ENCODE measurements at regions not wholly inside any gene's neighbourhood (a gene's known extent, or its start where the extent isn't known, plus 50 kb on each side); places are given as distances from the start of the nearest gene placed in this dataset.
A peak's percentile ranks its signal among the peaks of the same experiment; 100 is the strongest.

DNA sequence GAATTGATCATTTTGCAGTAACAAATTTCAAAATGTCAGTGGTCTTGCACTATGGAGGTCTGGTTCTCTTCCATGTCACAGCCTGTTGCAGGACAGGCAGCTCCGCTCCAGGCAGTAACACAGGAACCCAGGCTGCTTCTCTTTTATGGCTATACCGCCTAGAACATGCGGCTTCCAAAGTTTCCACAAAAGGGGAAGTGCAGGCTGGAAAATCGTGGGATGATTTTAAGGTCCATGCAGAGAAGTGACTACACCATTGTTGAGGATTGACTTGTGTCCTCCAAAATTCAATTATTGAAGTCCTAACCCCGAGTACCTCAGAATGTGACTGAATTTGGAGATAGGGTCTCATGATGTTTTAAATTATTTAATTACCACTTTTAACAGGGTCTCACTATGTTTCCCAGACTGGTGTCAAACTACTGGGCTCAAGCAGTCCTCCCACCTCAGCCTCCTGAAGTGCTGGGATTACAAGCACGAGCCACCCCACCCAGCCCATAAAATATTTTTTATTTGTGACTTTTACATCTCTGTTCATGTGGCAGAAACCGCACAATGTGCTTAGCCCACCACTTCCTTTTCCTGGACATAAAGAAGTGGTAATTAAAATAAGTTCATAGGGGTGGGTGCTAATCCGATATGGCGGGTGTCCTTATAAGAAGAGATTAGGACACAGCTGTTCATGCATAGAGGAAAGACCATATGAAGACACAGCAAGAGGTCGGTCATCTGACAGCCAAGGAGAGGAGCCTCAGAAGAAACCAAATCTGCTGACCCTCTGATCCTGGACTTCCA is 279.2 kb upstream of the RPL38 start:
- DNase-seq = no peak

DNA sequence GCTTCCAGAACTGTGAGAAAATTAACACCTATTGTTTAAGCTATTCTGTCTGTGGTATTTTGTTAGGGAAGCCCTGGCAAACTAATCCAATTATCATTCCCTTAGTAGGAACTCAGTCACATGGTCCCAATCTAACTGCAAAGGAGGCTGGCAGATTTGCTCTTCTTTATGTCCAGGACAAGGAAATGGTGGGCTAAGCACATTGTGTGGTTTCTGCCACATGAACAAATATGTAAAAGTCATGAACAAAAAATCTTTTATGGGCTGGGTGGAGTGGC is 278.6 kb upstream of the RPL38 start:
- DNase-seq = no peak

DNA sequence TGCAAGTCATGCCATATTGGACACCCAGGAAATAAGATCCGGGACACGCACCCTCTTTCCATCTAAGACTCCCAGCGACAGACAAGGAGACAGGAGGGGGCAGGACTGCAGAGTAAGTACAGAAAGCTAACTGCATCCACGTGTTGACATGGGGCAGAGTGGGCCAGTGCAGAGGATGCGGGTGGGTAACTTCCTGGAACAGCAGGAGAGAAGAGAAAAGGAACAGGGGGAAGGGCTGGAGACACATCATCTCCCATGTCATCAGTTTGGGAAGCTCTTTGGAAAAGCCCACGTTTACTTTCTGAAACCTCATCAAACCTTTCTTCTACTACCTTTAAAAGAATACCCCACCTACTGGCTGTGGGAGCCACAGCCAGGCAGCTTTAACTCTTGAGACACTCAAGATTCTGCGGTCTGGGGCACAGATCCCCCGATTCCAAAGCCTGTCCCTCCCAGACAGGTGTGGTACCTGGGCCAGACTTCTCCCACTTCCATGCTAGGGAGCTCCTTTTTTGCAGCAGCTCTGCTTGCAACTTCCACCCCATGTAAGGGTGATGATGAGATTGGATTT is 273.5 kb upstream of the RPL38 start:
- no peak for DNase-seq

DNA sequence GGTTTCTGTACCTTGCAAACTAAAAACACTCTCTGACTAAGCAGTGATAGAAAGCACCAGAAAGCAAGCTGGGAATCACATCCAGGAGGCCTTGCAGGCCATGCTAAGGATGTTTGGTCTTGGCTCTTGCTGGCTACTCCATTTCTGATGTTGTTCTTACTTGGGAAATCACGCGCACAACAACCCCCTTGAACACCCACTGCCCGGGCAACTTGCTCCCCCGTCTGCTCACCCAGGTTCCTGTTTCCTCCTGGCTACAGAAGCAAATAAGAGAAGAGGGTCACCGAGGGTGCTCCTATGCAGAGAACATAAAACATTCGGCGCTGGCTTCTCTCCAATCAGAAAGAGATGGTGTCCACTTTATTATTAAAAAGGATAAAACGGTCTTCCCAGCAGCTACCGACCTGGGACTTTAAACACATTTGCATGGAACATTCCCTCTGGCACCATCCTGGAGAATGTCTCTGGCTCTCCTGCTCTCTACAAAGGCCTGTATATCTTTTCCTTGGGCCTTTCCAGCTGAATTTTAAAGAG is 271.2 kb upstream of the RPL38 start:
- DNase-seq = no peak

DNA sequence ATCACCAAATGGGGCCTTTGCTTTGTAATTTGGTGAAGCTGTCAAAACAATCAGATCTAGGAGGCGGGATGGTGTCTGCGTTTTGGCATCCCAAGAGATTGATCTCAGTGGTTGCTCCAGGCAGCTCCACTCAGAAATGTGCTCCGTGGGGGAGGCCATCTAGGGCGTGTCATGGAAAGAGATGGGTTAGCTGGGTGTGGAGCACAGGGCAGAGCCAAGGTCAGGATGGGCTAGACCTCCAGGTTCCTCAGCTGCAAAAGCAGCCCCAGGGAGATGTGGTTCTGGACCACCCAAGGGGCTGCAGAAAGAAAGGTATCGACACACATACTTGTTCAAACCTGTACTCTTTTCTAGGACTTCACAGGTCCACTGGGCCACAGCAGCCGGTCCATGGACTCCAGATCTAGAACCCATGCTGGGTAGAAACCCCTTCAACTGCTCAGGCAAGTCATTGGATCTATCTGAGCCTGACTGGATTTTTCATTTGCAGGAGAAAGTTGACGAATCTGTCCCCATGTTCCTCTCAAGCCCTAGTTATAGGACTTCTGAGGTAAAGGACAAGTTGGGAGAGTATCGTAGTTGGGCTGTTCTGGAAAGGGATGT is 270.2 kb upstream of the RPL38 start:
- DNase-seq = no peak

DNA sequence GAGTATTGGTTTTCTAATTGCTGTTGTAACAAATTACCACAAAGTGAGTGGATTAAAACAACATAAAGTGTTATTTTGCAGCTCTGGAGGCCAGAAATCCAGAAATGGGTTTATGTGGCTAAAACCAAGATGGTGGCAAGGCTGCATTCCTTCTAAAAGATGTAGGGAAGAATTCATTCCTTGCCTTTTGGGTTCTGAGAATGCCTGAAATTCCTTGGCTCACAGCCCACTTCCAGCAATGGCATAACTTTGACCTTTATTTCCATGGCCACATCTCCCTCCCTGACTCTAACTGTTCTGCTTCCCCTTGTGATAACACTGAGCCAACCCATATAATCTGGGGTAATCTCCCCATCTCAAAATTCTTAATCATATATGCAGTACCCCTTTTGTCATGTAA is 269.6 kb upstream of the RPL38 start:
- DNase-seq = no peak

DNA sequence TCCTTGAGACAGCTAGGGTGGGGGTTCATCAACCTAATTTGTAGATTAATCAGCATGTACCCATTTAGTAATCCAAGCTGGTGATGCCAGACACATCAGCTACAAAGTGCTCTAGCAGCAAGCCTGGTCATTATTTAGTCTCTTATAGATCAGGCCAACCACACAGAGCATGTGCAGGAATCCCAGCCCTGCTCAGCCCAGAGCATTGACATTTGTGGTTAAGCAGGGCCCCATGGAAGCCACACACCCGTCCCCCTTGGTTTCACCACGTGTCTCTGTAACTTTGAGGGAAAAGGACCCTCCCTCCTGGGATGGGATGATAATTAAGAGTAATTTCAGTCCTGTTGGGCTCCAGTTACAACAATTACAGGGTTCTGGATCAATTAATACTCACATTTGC is 268.8 kb upstream of the RPL38 start:
- no peak for DNase-seq

DNA sequence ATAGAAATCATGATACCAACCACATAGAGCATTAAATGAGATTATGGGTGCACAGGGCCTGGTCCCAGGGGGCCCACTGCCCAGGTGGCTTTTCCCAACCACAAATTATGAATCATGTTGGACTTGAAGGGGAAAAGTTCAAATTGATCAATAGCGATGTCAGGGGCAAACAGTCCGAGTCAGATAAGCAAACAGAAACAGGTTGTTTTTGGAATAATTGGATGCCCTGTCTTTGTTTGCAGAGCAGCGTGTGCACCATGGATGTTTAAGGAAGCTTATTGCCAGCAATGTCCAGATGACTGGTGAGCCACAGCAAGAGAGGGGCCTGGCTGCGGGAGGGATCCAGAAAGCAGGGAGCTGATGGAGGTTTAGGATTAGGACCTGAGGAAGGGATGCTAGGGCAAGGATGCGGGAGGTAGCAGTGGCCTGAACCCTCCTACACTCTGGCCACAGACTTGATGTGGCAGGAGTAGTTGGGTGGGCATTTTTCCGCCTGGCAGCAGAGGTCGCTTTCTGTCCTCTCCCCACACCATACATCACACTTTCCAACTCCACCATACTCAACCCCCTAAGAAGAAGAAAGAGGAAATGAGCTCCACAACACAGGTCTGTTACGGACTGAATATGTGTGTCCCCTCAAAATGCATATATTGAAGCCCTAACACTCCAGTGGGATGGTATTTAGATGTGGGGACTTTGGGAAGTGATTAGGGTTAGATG is 266.4 kb upstream of the RPL38 start:
- no peak for DNase-seq

DNA sequence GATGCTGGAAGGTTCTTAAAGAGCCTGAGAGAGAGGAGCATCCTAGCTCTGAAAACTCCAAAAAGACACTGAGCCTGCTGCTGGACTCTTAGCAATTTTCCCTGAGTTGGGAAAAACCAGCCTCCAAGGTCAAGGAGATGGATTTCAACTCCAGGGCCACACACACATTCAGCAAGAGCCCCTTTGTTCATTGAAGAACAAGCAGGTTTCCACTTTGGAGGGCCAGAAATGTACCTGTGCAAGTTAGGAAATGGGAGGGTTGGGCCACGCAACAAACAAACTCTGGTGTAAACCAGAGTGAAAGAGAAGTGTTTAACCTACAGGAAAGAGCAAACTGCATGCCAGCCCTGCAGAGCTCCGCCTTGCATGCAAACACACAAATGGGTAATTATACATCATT is 264.8 kb upstream of the RPL38 start:
- DNase-seq = no peak

DNA sequence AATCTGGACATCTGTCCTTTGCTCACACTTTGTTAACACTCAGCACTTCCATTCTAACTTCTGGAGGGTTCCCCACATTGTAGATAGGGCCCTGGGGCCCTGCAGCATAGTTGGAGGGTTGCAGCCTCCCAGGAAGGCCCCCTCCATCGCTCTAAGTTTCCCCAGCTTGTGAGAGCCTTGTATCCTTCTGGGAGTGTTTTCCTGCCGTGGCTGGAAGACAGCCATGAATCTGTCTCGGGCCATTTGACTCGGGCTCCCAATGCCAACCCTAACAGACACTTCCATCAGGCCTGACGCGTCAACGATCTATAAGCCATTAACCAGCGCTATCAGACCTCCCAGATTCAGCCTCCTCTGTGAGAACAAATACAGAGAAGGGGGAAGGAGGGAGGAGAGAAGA is 263.7 kb upstream of the RPL38 start:
- DNase-seq = no peak

DNA sequence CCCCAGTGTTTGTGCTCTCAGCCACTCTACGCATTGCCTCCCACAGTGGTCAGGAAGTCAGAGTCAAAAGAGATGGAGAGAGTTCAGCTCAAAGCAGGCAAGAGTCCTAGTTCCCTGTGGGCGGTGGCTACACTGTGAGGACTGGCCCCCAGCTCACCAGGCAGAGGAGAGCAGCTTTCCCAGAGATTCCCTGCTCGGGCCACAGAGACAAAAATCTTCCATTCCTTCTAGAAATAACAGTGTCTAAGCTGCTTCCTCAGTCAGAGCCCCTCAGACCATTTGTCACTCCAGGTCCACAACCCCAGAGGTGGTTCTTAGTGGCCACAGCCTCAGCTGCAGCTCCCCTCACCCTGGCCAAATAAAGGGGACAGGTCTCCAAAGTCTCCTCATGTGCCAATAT is 263.0 kb upstream of the RPL38 start:
- DNase-seq = no peak

DNA sequence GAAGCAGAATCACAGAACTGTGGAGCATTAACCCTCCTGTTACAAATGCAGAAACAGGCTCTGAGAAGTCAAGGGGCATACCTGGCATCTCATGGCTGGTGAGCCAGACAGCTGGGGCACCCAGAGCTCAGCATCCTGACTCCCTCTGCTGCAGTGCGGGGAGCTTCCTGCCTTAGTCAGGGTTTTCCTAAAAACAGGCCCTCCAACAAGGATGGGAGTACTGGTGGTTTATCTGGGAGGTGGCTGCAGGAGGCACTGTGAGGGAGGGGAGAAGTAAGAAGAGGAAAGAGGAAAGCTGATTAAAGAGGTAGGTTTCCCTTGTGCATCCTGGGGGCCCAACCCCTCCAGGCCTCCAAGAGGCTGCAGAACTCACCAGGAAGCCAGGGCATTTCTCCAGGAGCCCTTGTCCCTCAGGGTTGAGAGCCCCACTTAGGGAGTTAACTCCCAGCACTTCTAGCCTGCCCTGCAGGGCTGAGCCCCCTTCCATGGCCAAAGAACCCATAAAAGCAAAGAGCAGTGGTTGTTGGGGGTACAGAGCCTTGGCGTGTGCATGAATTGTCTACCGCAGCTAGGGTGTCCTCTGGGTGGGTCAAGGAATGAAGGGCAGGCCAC is 261.5 kb upstream of the RPL38 start:
- DNase-seq = no peak

DNA sequence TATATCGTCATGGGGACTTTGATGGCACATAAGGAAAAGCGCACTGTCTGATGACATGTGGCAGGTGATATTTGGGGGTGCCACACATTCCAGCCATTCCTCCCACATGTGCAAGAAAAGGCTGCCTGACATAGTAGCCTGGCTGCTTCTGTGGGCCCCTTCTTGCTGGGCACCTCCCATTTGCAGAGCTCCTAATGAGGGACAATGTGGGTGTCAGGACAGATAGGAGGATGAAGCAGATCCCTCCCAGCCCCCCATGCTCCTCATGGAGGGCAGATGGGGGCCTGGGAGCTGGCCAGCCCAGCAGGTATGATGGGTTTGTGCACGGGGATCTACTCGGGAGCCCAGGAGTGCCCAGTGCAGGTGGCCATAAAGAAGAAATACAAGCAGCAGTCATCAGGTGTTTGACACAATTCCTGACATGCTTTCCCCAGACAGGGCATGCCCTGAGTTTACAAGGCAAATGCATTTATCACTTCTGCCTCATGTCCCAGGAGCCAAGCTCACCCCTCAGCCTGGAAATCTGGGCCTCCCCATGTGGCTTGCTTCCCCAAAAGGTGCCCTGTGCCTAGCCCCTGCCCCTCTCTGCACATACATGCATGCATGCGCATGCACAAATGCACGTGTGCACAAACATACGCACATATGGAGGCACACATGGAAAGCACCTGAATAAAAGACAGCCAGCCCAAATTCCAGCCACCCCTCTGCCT is 260.6 kb upstream of the RPL38 start:
- no peak for DNase-seq

DNA sequence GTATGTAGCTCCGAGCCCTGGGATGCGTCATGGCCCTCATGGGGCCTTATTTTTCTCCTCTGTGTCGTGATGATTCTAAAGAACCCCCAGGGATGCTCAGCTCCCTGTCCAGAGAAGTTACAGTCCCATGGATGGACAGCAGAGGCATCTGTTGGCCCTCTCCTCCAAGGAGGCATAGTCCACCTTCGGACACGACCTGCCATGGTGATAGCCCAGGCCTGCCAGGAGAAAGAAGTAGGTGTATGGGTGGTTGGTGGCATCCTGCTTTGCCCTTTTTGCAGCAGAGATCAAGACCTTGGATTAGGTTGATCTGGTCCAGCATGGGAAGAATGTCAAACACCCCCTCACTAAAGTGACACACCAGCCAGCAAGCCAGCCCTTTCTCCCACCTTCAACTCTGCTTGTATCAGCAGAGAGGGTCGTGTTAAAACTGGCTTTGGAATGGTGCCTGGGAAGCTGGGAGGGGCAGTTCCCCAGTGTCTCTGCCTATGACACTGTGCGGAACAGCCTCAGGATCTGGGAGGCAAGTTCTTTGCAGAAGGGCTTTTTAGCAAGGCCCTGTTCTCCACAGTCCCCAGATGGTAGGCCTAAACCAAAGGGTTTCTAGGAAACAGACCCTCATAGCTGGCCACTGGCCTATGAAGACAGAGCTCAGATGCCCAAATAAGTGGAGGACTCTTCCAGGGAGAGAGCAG is 259.9 kb upstream of the RPL38 start:
- DNase-seq = no peak

DNA sequence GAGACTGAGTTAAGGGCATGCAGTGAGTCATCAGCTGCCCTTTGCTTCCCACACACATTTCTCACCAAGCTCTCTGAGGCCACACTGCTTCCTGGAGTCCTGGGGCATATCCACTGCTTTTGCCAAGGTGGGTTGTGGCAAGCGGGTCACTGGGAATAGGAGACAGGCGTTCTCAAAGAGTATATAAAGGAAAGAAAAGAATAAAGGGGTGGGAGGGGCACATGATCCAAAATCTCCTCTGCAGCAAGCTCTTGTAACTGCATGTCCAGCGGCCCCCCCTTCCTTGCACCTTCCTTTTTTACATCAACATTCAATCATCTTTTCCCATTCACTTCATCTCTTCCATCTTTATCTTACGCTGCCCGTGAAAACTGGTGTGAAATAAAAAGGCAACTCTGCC is 259.1 kb upstream of the RPL38 start:
- DNase-seq = no peak

DNA sequence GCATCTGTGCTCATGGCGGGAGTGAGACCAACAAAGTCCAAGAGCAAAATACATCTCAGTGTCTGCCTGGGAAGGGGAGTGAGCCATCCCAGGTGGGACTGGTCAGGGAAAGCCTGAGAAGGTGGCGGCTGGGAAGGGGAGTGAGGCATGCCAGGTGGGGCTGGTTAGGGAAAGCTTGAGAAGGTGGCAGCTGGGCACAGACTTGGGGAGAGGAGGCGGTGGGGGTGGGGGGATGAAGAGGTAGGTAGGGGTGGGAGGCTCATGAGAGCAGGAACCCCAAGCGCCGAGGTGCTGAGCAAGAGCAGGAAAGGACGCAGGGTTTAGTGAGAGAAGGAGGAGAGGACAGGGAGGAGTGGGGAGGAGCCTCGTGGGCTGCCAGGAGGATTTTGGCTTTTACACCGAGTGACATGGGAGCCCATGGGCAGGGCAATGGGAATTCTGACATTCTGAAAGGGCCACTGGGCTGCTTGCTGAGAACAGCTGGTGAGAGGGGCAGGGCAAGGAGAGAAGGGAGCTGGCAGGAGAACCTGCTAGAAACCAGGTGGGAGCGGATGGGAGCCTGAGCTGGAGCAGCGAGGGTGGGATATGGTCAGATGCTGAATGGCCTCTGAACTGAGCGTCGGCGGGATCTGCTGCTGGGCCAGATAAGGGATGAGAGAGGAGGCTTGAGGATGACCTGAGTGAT is 256.1 kb upstream of the RPL38 start:
- no peak for DNase-seq

DNA sequence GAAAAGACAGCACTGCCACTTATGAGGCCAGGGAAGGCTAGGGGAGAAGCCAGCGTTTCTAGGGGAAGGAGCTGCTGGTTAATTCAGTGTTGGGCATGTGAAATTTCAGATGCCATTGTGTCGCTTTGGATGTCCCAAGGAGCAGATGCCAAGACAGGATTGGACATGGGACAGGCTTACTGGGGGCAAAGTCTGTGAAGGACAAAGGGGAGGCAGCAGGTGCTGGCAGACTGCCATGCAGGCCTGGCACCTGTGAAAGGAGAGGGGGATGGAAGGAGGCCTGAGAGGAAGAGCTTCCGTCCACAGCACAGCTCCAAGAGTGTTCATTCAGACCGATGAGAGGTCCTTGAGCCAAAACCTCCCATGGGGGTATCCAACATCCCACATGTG is 255.5 kb upstream of the RPL38 start:
- no peak for DNase-seq

DNA sequence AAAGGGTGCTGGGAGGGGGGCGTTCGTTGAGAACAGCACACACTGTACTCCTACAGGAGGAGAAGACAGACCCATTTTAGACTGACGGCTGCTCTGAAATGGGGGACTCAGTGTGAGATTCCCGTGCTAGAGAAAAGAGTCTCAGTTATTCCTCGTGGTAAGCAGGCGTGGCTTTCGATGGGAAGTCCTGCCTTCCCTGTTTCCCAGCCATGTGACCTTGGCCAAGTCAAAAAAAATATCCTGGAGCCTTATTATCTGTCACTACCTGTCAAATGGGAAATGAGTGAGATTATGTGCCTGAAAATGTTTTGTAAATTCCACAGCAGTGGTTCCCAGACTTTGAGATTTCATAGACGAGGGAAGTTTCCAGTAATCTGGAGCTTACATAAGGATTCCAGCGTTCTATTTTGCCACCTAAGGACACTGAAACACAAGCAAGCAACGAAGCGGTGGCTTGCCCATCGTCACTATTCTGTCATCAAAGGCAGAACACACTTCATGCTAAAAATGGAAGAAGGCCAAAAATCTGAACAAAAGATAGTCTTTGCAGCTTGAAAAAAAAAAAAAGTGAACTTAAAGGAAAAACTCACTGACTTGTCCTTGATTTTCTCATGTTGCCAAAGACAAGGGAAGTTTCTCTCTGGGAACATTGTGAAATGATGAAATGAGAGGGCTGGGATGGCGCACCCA is 253.4 kb upstream of the RPL38 start:
- DNase-seq = no peak

DNA sequence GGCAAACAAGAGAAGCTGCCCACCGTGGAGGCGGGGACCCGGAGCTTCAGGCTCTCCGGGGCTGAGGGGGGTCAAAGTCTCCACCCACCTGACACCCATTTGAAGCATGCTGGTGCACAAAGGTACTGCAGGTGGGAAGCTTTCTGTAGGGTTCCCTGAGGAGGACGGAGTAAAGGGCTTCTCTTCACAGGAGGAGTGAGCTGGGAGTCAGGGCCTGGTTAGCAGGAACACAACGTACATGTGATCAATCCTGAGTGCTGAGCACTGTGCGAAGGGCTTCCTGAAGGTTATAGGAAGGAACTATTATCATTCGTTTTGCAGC is 252.9 kb upstream of the RPL38 start:
- DNase-seq = no peak

DNA sequence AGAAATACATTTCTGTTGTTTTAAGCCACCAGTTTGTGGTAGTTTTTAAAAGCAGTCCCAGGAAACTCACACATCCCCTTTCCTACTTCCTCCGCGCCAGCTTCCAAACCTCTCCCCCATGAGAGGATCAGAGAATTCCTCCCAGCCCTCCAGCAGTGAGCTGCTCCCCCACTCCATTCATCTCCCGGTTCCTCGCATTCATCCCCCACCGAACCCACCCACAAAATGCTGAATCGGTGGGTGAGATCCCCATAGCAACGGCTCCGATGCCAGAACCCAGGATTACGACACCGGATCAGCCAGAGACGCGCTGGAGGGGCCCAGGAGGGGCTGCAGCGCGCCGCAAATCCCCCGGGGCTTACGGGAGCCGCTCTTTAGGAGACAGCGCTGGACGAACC is 251.4 kb upstream of the RPL38 start:
- peak in 42 of 56 donors; percentile 12 to 82 (median 39) for DNase-seq
